HL-60 (cell line): ENCODE measurements at regions not wholly inside any gene's neighbourhood (a gene's known extent, or its start where the extent isn't known, plus 50 kb on each side); places are given as distances from the start of the nearest gene placed in this dataset.

Source experiments
- DNase-seq, 2 experiments: peaks; one replicate each; pipeline ENCODE4 v3.0.0-alpha.2; 2010 to 2020; ENCODE audit warnings: low read depth in 1 of 2, low spot score in 1 of 2
- H3K27ac ChIP-seq: fragments of 250-450 bp; sonication (Bioruptor Pico); replicated peaks from 2 replicates; pipeline ENCODE4 v1.5.1; 2020; ENCODE audit warnings: mild to moderate bottlenecking, moderate library complexity
- H3K27me3 ChIP-seq: fragments of 250-450 bp; sonication (Bioruptor Pico); 2 replicates; pipeline ENCODE4 v1.5.1; 2021; ENCODE audit warnings: mild to moderate bottlenecking, moderate library complexity; ENCODE audit not compliant: insufficient read depth, poor library complexity, severe bottlenecking
- H3K4me3 ChIP-seq: replicated peaks from 2 replicates; pipeline ENCODE4 v1.5.1; 2011; ENCODE audit warnings: mild to moderate bottlenecking, control low read depth, low read length; ENCODE audit not compliant: insufficient read depth
- CTCF ChIP-seq: IDR thresholded peaks from one replicate; pipeline ENCODE4 v1.5.1; 2011; ENCODE audit warnings: low read length, control low read depth, inconsistent platforms; ENCODE audit not compliant: insufficient read depth
- GABPA ChIP-seq: IDR thresholded peaks from 2 replicates; pipeline ENCODE4 v1.6.1; 2012; ENCODE audit warnings: low read depth
- POLR2AphosphoS5 ChIP-seq: IDR thresholded peaks from 2 replicates; pipeline ENCODE4 v1.6.1; 2012; ENCODE audit warnings: low read depth
- SPI1 ChIP-seq: IDR thresholded peaks from 2 replicates; pipeline ENCODE4 v1.6.1; 2012; ENCODE audit warnings: low read depth, mild to moderate bottlenecking, borderline replicate concordance
- TF ChIP-seq, protein P1 (sequence below): IDR thresholded peaks from 2 replicates; pipeline ENCODE4 v1.6.1; 2012; ENCODE audit warnings: low read depth; ENCODE audit not compliant: insufficient replicate concordance

DNA sequence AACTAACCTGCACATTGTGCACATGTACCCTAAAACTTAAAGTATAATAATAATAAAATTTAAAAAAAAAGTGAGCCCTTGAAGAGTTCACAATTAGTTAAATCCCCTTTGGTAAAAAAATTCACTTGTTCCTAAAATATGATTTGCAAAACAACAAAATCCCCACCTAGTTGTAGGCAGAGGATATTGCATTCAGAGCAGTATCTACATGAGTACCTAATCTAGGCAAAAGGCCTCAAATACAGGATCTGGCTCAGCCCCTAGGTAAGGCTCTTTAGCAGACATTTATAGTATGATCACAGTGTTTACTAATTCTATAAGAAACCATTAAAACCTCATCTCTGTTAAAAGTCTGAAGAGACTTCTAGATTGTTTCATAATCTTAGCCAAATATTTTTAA is 89.3 kb upstream of the CCDC80 start:
- H3K27me3 ChIP-seq, result no peaks in the 10 kb centered on the region
- TF ChIP-seq CTCF (no peak), SPI1 (no peak), GABPA (no peak), POLR2AphosphoS5 (no peak)
- TF ChIP-seq, protein P1, sequence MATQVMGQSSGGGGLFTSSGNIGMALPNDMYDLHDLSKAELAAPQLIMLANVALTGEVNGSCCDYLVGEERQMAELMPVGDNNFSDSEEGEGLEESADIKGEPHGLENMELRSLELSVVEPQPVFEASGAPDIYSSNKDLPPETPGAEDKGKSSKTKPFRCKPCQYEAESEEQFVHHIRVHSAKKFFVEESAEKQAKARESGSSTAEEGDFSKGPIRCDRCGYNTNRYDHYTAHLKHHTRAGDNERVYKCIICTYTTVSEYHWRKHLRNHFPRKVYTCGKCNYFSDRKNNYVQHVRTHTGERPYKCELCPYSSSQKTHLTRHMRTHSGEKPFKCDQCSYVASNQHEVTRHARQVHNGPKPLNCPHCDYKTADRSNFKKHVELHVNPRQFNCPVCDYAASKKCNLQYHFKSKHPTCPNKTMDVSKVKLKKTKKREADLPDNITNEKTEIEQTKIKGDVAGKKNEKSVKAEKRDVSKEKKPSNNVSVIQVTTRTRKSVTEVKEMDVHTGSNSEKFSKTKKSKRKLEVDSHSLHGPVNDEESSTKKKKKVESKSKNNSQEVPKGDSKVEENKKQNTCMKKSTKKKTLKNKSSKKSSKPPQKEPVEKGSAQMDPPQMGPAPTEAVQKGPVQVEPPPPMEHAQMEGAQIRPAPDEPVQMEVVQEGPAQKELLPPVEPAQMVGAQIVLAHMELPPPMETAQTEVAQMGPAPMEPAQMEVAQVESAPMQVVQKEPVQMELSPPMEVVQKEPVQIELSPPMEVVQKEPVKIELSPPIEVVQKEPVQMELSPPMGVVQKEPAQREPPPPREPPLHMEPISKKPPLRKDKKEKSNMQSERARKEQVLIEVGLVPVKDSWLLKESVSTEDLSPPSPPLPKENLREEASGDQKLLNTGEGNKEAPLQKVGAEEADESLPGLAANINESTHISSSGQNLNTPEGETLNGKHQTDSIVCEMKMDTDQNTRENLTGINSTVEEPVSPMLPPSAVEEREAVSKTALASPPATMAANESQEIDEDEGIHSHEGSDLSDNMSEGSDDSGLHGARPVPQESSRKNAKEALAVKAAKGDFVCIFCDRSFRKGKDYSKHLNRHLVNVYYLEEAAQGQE, result no peak
- no peak overlapping the region for H3K4me3 ChIP-seq
- DNase-seq, result no peak
- no peak overlapping the region for H3K27ac ChIP-seq

DNA sequence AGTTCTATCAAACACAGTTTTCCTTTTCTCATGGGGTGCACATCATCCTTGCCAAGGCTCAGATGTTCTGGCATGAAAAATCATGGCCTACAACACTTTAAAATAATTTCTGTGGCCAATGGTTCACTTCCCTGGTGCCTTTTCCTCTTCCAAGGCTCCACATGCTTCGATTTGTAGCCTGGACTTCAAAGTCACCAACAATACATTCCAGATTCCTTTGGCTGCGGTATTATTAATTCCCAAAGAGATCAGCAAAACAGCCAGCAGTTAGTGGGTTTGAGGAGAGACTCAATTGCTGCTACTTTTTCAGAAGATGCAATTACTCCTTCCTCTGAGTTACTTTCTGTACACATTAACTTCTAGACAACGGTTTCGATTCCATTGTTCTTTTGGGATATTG is 80.3 kb upstream of the CCDC80 start:
- no peak for DNase-seq
- Histone ChIP-seq H3K4me3 (no peak overlapping the region), H3K27ac (no peak overlapping the region), H3K27me3 (no peaks in the 10 kb centered on the region)
- TF ChIP-seq POLR2AphosphoS5, result no peak
- TF ChIP-seq GABPA, result no peak

GRCh38 chr3:112718967-112719366 is 78.0 kb upstream of the CCDC80 start:
- no peak overlapping the region for H3K27ac ChIP-seq
- H3K4me3 ChIP-seq, result no peak overlapping the region
- TF ChIP-seq SPI1 (no peak), POLR2AphosphoS5 (no peak), GABPA (no peak), CTCF (no peak)
- TF ChIP-seq, protein P1, result no peak
- no peak for DNase-seq
- H3K27me3 ChIP-seq, result no peaks in the 10 kb centered on the region

DNA sequence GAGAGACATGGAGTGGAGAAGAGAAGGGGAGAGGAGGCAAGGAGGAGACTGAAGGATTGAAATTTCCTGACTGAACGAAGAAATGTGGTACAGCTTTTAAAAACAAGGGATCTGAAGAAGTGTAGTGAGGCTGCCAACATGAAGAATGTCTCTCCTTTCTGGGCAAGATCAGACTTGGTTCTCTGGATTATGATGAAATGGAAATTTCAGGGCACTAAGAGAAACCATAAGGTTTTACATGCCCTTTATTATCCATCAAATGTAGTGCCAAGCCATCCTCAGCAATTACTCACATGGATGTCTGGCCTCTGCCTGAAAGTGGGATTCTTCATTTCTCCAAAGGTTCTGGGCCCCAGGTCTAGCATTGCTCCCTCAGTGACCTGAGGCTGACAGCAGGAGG is 77.6 kb upstream of the CCDC80 start:
- no peak for DNase-seq
- TF ChIP-seq GABPA (no peak), CTCF (no peak), POLR2AphosphoS5 (no peak), SPI1 (no peak)
- TF ChIP-seq, protein P1, result no peak
- Histone ChIP-seq H3K27me3 (no peaks in the 10 kb centered on the region), H3K4me3 (no peak overlapping the region), H3K27ac (no peak overlapping the region)
